ENCODE measurements at regions not wholly inside any gene's neighbourhood (a gene's known extent, or its start where the extent isn't known, plus 50 kb on each side); places are given as distances from the start of the nearest gene placed in this dataset.
"Not testable (repeated sequence)": the region's sequence is repeated elsewhere in the genome, so short reads cannot be mapped to it uniquely, and the experiment has no call there.

DNA sequence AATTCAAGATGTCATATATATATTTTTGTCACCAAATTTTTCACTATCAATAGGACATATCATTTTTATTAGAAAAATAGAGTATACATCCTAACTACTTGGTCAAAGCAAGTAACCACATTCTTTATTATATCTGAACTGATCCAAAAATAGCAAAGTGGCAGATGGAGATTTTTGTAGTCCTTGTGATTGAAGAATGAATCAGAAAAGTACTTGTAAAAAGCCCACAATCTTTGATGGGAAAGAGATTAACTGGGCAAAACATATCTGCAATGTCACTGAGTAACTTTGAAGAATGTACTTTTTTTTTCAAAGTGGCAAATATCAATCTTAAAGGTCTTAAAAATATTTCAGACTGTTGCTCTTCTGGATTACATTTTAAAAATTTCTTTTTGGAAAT lies 1040.6 kb upstream of the SEMA6A start:
- TF ChIP-seq, protein P1, sequence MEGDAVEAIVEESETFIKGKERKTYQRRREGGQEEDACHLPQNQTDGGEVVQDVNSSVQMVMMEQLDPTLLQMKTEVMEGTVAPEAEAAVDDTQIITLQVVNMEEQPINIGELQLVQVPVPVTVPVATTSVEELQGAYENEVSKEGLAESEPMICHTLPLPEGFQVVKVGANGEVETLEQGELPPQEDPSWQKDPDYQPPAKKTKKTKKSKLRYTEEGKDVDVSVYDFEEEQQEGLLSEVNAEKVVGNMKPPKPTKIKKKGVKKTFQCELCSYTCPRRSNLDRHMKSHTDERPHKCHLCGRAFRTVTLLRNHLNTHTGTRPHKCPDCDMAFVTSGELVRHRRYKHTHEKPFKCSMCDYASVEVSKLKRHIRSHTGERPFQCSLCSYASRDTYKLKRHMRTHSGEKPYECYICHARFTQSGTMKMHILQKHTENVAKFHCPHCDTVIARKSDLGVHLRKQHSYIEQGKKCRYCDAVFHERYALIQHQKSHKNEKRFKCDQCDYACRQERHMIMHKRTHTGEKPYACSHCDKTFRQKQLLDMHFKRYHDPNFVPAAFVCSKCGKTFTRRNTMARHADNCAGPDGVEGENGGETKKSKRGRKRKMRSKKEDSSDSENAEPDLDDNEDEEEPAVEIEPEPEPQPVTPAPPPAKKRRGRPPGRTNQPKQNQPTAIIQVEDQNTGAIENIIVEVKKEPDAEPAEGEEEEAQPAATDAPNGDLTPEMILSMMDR (conservative IDR thresholded peaks at IDR 0.05; ENCODE audit: low read depth, low read length) = no peak

DNA sequence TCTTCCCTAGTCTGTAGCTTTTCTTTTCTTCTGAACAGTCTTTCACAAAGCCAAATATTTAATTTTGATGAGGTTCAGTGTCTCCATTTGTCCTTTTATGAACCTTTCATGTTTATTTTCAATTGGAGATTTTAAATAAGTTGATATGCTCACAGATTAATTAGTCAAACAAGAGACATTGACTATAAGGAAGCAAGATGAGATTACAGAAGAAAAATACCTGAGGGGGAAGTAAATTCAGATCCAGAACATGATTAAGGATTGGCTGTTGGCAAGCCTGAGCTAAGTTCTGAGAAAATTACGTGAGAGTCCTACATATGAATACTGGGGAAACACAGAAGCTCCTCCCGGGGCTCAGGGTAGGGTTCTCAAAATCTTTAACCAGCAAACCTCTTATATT lies 1039.8 kb upstream of the SEMA6A start:
- no peaks in the 10 kb centered on the region for H3K4me1 ChIP-seq (ENCODE audit: low read depth, poor library complexity, severe bottlenecking)
- H3K9ac ChIP-seq = no peak overlapping the region
- no peak overlapping the region for H2AFZ ChIP-seq (ENCODE audit: low read depth)
- H4K20me1 ChIP-seq (ENCODE audit: insufficient read depth) = no peaks in the 10 kb centered on the region
- H3K4me2 ChIP-seq = no peak overlapping the region
- TF ChIP-seq, protein P1 (conservative IDR thresholded peaks at IDR 0.05; ENCODE audit: low read depth, low read length) = no peak
- no peaks in the 10 kb centered on the region for H3K36me3 ChIP-seq (ENCODE audit: insufficient read depth)
- H3K79me2 ChIP-seq (ENCODE audit: insufficient read depth, low read depth) = no peaks in the 10 kb centered on the region
- no peak overlapping the region for H3K27ac ChIP-seq
- H3K27me3 ChIP-seq (ENCODE audit: insufficient read depth, low read depth) = no peaks in the 10 kb centered on the region
- H3K4me3 ChIP-seq (IDR thresholded peaks at IDR 0.05; ENCODE audit: insufficient read depth, low read depth, low read length) = no peak overlapping the region

More for the DNA sequence above, 1040.6 kb upstream of the SEMA6A start:
- no peaks in the 10 kb centered on the region for H4K20me1 ChIP-seq (ENCODE audit: insufficient read depth)
- no peaks in the 10 kb centered on the region for H3K79me2 ChIP-seq (ENCODE audit: insufficient read depth, low read depth)
- no peak overlapping the region for H3K4me3 ChIP-seq (IDR thresholded peaks at IDR 0.05; ENCODE audit: insufficient read depth, low read depth, low read length)
- H2AFZ ChIP-seq (ENCODE audit: low read depth) = no peak overlapping the region
- H3K27ac ChIP-seq = no peak overlapping the region
- H3K9ac ChIP-seq = no peak overlapping the region
- no peak overlapping the region for H3K4me2 ChIP-seq
- no peaks in the 10 kb centered on the region for H3K4me1 ChIP-seq (ENCODE audit: low read depth, poor library complexity, severe bottlenecking)
- no peaks in the 10 kb centered on the region for H3K36me3 ChIP-seq (ENCODE audit: insufficient read depth)
- no peaks in the 10 kb centered on the region for H3K27me3 ChIP-seq (ENCODE audit: insufficient read depth, low read depth)

DNA sequence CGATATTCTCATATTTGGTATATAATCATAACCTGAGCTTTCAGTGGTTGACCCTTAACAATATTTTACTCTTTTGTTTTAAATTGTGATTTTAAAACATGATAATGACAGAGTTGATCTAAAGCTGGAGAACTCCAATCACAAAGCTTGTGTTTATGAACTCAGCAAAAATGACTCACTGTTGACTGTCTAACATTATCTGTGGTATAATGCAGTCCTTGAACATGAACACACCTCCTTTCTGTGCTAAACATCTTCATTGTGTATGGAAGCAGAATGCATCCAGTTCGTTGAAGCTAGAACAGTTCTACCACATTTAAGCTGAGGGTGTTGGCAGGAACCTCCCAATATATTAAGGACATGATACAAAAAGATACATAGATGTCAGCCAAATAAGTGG lies 1030.2 kb upstream of the SEMA6A start:
- no peak overlapping the region for H2AFZ ChIP-seq (ENCODE audit: low read depth)
- no peak overlapping the region for H3K4me3 ChIP-seq (IDR thresholded peaks at IDR 0.05; ENCODE audit: insufficient read depth, low read depth, low read length)
- H3K36me3 ChIP-seq (ENCODE audit: insufficient read depth) = no peaks in the 10 kb centered on the region
- no peaks in the 10 kb centered on the region for H3K27me3 ChIP-seq (ENCODE audit: insufficient read depth, low read depth)
- H3K27ac ChIP-seq = no peak overlapping the region
- no peak overlapping the region for H3K4me2 ChIP-seq
- TF ChIP-seq, protein P1 (conservative IDR thresholded peaks at IDR 0.05; ENCODE audit: low read depth, low read length) = no peak
- no peaks in the 10 kb centered on the region for H3K79me2 ChIP-seq (ENCODE audit: insufficient read depth, low read depth)
- H3K9ac ChIP-seq = no peak overlapping the region
- no peaks in the 10 kb centered on the region for H4K20me1 ChIP-seq (ENCODE audit: insufficient read depth)
- no peaks in the 10 kb centered on the region for H3K4me1 ChIP-seq (ENCODE audit: low read depth, poor library complexity, severe bottlenecking)

DNA sequence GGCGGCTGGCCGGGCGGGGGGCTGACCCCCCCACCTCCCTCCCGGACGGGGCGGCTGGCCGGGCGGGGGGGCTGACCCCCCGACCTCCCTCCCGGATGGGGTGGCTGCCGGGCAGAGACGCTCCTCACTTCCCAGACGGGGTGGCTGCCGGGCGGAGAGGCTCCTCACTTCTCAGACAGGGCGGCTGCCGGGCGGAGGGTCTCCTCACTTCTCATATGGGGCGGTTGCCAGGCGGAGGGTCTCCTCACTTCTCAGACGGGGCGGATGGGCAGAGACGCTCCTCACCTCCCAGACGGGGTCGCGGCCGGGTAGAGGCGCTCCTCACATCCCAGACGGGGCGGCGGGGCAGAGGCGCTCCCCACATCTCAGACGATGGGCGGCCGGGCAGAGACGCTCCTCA lies 1025.2 kb upstream of the SEMA6A start:
- not testable (repeated sequence) for H3K9ac ChIP-seq; H2AFZ ChIP-seq (ENCODE audit: low read depth); H4K20me1 ChIP-seq (ENCODE audit: insufficient read depth); H3K4me2 ChIP-seq; H3K79me2 ChIP-seq (ENCODE audit: insufficient read depth, low read depth); H3K4me3 ChIP-seq (IDR thresholded peaks at IDR 0.05; ENCODE audit: insufficient read depth, low read depth, low read length); H3K27ac ChIP-seq; H3K36me3 ChIP-seq (ENCODE audit: insufficient read depth); H3K27me3 ChIP-seq (ENCODE audit: insufficient read depth, low read depth); H3K4me1 ChIP-seq (ENCODE audit: low read depth, poor library complexity, severe bottlenecking)

DNA sequence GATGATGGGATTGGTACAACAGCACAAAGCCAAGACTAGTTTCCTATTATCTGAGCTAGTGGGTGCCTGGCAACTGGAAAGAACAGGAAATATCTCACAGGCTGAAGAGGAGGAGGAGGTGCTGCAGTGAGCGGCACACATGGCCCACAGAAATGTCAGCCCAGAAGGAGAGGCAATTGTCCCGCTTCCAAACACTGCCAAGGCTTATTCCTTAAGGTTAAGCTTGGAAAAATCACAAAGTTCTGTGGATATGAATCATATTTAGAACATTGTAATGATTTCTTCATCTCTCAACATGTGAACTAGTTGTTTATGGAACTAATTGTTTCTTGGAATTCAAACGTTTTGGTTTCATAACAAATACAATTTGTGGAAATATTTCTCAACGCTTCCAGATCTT lies 1019.5 kb upstream of the SEMA6A start:
- Histone ChIP-seq H3K79me2 (ENCODE audit: insufficient read depth, low read depth) (no peaks in the 10 kb centered on the region), H3K4me1 (ENCODE audit: low read depth, poor library complexity, severe bottlenecking) (peaks cover 3% of the 10 kb centered on the region), H2AFZ (ENCODE audit: low read depth) (no peak overlapping the region), H3K27me3 (ENCODE audit: insufficient read depth, low read depth) (no peaks in the 10 kb centered on the region), H3K27ac (no peak overlapping the region), H3K36me3 (ENCODE audit: insufficient read depth) (no peaks in the 10 kb centered on the region), H4K20me1 (ENCODE audit: insufficient read depth) (no peaks in the 10 kb centered on the region), H3K4me2 (no peak overlapping the region), H3K9ac (no peak overlapping the region), H3K4me3 (IDR thresholded peaks at IDR 0.05; ENCODE audit: insufficient read depth, low read depth, low read length) (no peak overlapping the region)
- TF ChIP-seq, protein P1 (conservative IDR thresholded peaks at IDR 0.05; ENCODE audit: low read depth, low read length) = no peak

All from KMS-11 (cell line).